Neural progenitor cell (in vitro differentiated cells): ENCODE measurements at regions not wholly inside any gene's neighbourhood (a gene's known extent, or its start where the extent isn't known, plus 50 kb on each side); places are given as distances from the start of the nearest gene placed in this dataset.

ENCODE experiments used
- DNase-seq: peaks from one replicate; pipeline ENCODE4 v3.0.0-alpha.2; 2016; ENCODE audit warnings: low spot score
- H2AFZ ChIP-seq: fragments of 200-600 bp; sonication (generic); replicated peaks from 2 replicates; pipeline ENCODE4 v1.6.1; 2016; ENCODE audit warnings: antibody characterized with exemption
- H3F3A ChIP-seq: fragments of 200-600 bp; sonication (generic); 2 replicates; pipeline ENCODE4 v1.6.1; 2016; ENCODE audit warnings: antibody characterized with exemption, low read depth
- H3K27ac ChIP-seq: fragments of 200-600 bp; sonication (generic); 2 replicates; pipeline ENCODE4 v1.5.1; 2016; ENCODE audit warnings: mild to moderate bottlenecking
- H3K27me3 ChIP-seq: fragments of 200-600 bp; sonication (generic); 2 replicates; pipeline ENCODE4 v1.6.1; 2016; ENCODE audit warnings: mild to moderate bottlenecking, moderate library complexity
- H3K36me3 ChIP-seq: fragments of 200-600 bp; sonication (generic); 2 replicates; pipeline ENCODE4 v1.5.1; 2016
- H3K4me1 ChIP-seq: fragments of 200-600 bp; sonication (generic); 2 replicates; pipeline ENCODE4 v1.6.1; 2016; ENCODE audit warnings: mixed run types
- H3K4me2 ChIP-seq: fragments of 200-600 bp; sonication (generic); 2 replicates; pipeline ENCODE4 v1.6.1; 2016
- H3K4me3 ChIP-seq: fragments of 200-600 bp; sonication (generic); 2 replicates; pipeline ENCODE4 v1.5.1; 2016
- H3K79me2 ChIP-seq: fragments of 200-600 bp; sonication (generic); 2 replicates; pipeline ENCODE4 v1.6.1; 2016; ENCODE audit warnings: low read depth
- H3K9ac ChIP-seq: fragments of 200-600 bp; sonication (generic); 2 replicates; pipeline ENCODE4 v1.6.1; 2016
- H3K9me3 ChIP-seq: fragments of 200-600 bp; sonication (generic); 2 replicates; pipeline ENCODE4 v1.5.1; 2016; ENCODE audit warnings: low read depth
- H4K20me1 ChIP-seq: fragments of 200-600 bp; sonication (generic); 2 replicates; pipeline ENCODE4 v1.6.1; 2016; ENCODE audit warnings: low read depth
- H3K27ac Mint-ChIP-seq: 3 replicates; pipeline ENCODE4 v1.8.0; 2021; ENCODE audit warnings: mixed read lengths
- H3K27me3 Mint-ChIP-seq: 2 replicates; pipeline ENCODE4 v1.8.0; 2022; ENCODE audit warnings: low read depth, mild to moderate bottlenecking, inconsistent platforms, moderate library complexity, mixed read lengths; ENCODE audit not compliant: insufficient read depth
- H3K36me3 Mint-ChIP-seq: 3 replicates; pipeline ENCODE4 v1.8.0; 2021; ENCODE audit warnings: mixed read lengths
- H3K4me1 Mint-ChIP-seq: 3 replicates; pipeline ENCODE4 v1.8.0; 2021; ENCODE audit warnings: mixed read lengths
- H3K4me3 Mint-ChIP-seq: 3 replicates; pipeline ENCODE4 v1.8.0; 2021; ENCODE audit warnings: mild to moderate bottlenecking, moderate library complexity, mixed read lengths
- H3K9me3 Mint-ChIP-seq: 3 replicates; pipeline ENCODE4 v1.8.0; 2020; ENCODE audit warnings: mixed read lengths
- EZH2 ChIP-seq: fragments of 200-600 bp; sonication (generic); IDR thresholded peaks from 2 replicates; pipeline ENCODE4 v1.6.1; 2017; ENCODE audit warnings: antibody characterized with exemption, mild to moderate bottlenecking, moderate library complexity
- EZH2phosphoT487 ChIP-seq: fragments of 200-600 bp; sonication (generic); IDR thresholded peaks from 2 replicates; pipeline ENCODE4 v1.6.1; 2017; ENCODE audit warnings: antibody characterized with exemption
- TF ChIP-seq, protein P1 (sequence below): fragments of 200-600 bp; sonication (generic); IDR thresholded peaks from 2 replicates; pipeline ENCODE4 v1.5.1; 2017; ENCODE audit warnings: antibody characterized with exemption, mild to moderate bottlenecking

DNA sequence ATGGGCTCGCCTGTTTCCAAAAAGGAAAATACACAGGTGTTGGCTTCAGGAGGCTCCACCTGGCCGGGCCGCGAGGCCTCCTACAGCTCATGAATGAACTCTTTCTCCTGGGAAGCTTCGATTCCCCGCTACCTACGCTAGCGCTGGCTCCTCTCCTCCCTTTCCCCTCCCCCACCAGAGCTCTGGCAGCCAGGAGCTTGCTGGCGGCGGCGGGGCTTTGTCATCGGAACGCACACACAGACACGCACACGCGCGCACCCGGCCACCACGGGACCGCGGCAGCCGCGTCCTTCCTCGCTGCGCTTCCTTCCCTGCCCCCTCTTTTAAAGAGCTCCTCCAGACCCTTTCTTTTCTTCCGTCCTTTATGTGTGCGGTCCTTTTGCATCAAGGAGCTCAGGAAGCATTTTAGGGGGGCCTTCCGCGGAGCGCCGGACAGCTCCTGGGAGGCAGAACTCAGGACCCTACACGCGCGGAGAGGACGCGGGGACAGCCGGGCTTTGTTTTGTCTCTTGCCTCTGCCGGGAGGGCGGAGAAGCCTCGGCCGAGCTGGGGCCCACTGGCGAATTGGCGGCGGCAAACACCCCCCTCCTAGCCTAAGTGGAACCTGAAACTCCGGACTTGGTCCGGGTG lies 70.2 kb upstream of the BCOR start:
- H3K4me3 ChIP-seq, result peak overlapping the region; percentile 51
- no peak overlapping the region for H3K9ac ChIP-seq
- H3K4me1 ChIP-seq, result peaks cover 39% of the 10 kb centered on the region
- no peaks in the 10 kb centered on the region for H3K9me3 ChIP-seq
- peaks cover 42% of the 10 kb centered on the region for H3F3A ChIP-seq
- peak overlapping the region; percentile 76 for H3K4me2 ChIP-seq
- H3K27ac ChIP-seq, result no peak overlapping the region
- H3K27me3 Mint-ChIP-seq, result peaks cover 15% of the 10 kb centered on the region
- H2AFZ ChIP-seq, result no peak overlapping the region
- H3K79me2 ChIP-seq, result peaks cover 8% of the 10 kb centered on the region
- H3K27ac Mint-ChIP-seq, result no peak overlapping the region
- peak; percentile 77 for DNase-seq
- TF ChIP-seq EZH2phosphoT487 (no peak), EZH2 (no peak)
- TF ChIP-seq, protein P1, sequence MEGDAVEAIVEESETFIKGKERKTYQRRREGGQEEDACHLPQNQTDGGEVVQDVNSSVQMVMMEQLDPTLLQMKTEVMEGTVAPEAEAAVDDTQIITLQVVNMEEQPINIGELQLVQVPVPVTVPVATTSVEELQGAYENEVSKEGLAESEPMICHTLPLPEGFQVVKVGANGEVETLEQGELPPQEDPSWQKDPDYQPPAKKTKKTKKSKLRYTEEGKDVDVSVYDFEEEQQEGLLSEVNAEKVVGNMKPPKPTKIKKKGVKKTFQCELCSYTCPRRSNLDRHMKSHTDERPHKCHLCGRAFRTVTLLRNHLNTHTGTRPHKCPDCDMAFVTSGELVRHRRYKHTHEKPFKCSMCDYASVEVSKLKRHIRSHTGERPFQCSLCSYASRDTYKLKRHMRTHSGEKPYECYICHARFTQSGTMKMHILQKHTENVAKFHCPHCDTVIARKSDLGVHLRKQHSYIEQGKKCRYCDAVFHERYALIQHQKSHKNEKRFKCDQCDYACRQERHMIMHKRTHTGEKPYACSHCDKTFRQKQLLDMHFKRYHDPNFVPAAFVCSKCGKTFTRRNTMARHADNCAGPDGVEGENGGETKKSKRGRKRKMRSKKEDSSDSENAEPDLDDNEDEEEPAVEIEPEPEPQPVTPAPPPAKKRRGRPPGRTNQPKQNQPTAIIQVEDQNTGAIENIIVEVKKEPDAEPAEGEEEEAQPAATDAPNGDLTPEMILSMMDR, result no peak
- peaks cover 1% of the 10 kb centered on the region for H3K36me3 Mint-ChIP-seq
- H4K20me1 ChIP-seq, result peaks cover 28% of the 10 kb centered on the region
- H3K4me1 Mint-ChIP-seq, result peaks cover 56% of the 10 kb centered on the region
- peak overlapping the region; percentile 79 for H3K4me3 Mint-ChIP-seq
- H3K9me3 Mint-ChIP-seq, result peaks cover 7% of the 10 kb centered on the region
- H3K36me3 ChIP-seq, result no peaks in the 10 kb centered on the region
- H3K27me3 ChIP-seq, result peaks cover 69% of the 10 kb centered on the region

DNA sequence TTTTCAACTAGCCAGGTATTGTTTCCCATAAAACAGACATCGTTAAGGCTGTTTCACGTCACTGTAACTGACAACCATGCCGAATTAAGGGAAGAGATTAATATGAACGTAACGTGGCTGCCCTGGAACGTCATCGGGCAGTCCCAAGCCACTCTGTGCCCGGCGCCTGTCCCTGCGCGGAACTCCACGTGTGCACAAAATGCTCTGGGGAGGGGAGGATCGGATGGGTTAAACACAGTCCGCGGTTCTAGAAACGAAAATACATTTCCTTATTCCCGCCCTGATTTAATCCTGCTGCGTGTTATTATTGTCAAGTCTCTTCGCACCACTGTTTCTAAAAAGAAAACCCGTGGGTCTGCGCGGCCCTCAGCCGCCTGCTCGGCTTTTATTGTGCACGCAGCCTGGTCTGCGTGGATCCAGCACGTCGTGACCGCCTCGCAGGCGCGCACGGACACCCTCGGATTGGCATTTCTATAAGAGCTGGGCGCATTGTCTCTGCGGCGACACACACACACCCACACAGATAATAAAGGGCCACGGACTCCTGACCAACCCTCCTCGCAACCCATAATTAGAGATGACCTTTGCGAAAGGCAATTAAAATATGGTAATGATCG lies 69.6 kb upstream of the BCOR start:
- no peak overlapping the region for H3K27ac Mint-ChIP-seq
- H4K20me1 ChIP-seq, result peaks cover 28% of the 10 kb centered on the region
- peaks cover 39% of the 10 kb centered on the region for H3K4me1 ChIP-seq
- no peaks in the 10 kb centered on the region for H3K36me3 ChIP-seq
- H3K79me2 ChIP-seq, result peaks cover 8% of the 10 kb centered on the region
- TF ChIP-seq EZH2phosphoT487 (no peak), EZH2 (no peak)
- TF ChIP-seq, protein P1, result no peak
- peaks cover 42% of the 10 kb centered on the region for H3F3A ChIP-seq
- H2AFZ ChIP-seq, result no peak overlapping the region
- no peaks in the 10 kb centered on the region for H3K36me3 Mint-ChIP-seq
- peaks cover 13% of the 10 kb centered on the region for H3K27me3 Mint-ChIP-seq
- H3K4me3 Mint-ChIP-seq, result peak overlapping the region; percentile 79
- peak overlapping the region; percentile 76 for H3K4me2 ChIP-seq
- peak overlapping the region; percentile 51 for H3K4me3 ChIP-seq
- H3K27ac ChIP-seq, result no peak overlapping the region
- H3K27me3 ChIP-seq, result peaks cover 63% of the 10 kb centered on the region
- H3K9ac ChIP-seq, result no peak overlapping the region
- H3K9me3 Mint-ChIP-seq, result peaks cover 5% of the 10 kb centered on the region
- peaks cover 61% of the 10 kb centered on the region for H3K4me1 Mint-ChIP-seq
- no peaks in the 10 kb centered on the region for H3K9me3 ChIP-seq
- no peak for DNase-seq

DNA sequence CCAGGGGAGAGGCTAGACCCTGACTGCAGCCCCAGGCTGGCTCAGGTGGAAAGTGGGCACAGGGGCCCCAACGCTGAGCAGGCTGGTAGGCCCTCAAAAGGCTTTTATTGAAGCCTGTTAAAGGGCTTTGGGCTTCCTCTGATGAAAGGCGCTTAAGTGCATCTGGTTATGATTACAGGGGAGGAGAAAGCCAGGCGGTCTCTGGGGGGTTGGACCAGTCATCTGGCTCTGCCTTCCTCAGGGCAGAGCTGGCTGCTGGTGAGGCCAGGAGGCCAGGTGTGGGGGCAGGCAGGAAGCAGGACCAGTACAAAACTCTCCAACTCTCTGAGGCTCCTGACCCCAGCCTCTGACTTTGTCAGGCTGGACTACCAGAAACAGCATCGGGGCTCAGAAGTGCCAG lies 68.8 kb upstream of the BCOR start:
- peaks cover 68% of the 10 kb centered on the region for H3K4me1 Mint-ChIP-seq
- Histone ChIP-seq H2AFZ (no peak overlapping the region), H3K36me3 (no peaks in the 10 kb centered on the region), H3K4me2 (peak overlapping the region; percentile 76), H3K27ac (no peak overlapping the region), H3F3A (peaks cover 42% of the 10 kb centered on the region), H3K4me3 (no peak overlapping the region), H3K9ac (no peak overlapping the region), H3K27me3 (peaks cover 59% of the 10 kb centered on the region), H3K9me3 (no peaks in the 10 kb centered on the region), H3K4me1 (peaks cover 39% of the 10 kb centered on the region), H3K79me2 (peaks cover 6% of the 10 kb centered on the region), H4K20me1 (peaks cover 28% of the 10 kb centered on the region)
- H3K4me3 Mint-ChIP-seq, result peak overlapping the region; percentile 79
- no peak overlapping the region for H3K27ac Mint-ChIP-seq
- H3K9me3 Mint-ChIP-seq, result peaks cover 9% of the 10 kb centered on the region
- no peaks in the 10 kb centered on the region for H3K36me3 Mint-ChIP-seq
- peaks cover 13% of the 10 kb centered on the region for H3K27me3 Mint-ChIP-seq
- DNase-seq, result no peak
- TF ChIP-seq EZH2phosphoT487 (no peak), EZH2 (no peak)
- TF ChIP-seq, protein P1, result no peak
